Kidney (tissue), 13 donors: ENCODE measurements at regions not wholly inside any gene's neighbourhood (a gene's known extent, or its start where the extent isn't known, plus 50 kb on each side); places are given as distances from the start of the nearest gene placed in this dataset.

Source experiments
- DNase-seq, 5 donors: peaks; one replicate each; pipeline ENCODE4 v3.0.0-alpha.2; 2013 to 2020
- FAIRE-seq: peaks from 2 replicates; lab custom pipeline; 2012; peaks lifted over from hg19 to GRCh38; lab: Jason Lieb, UNC
- H3K27ac ChIP-seq, 2 donors: one replicate each; pipeline ENCODE4 v1.7.0; 2013; ENCODE audit warnings: low read depth in 2 of 2, low read length in 2 of 2, inconsistent platforms in 1 of 2
- H3K27me3 ChIP-seq: one replicate; pipeline ENCODE4 v1.7.1; 2013; ENCODE audit warnings: low read length, inconsistent platforms; ENCODE audit not compliant: control insufficient read depth, insufficient read depth
- H3K36me3 ChIP-seq, 3 donors: one replicate each; pipeline versions ENCODE4 v1.7.0 to v1.7.1; 2013; ENCODE audit warnings: low read length in 3 of 3, control low read depth in 1 of 3, inconsistent platforms in 1 of 3; ENCODE audit not compliant: insufficient read depth in 3 of 3, control insufficient read depth in 2 of 3
- H3K4me1 ChIP-seq, 3 donors: one replicate each; pipeline versions ENCODE4 v1.7.0 to v1.7.1; 2013; ENCODE audit warnings: low read length in 3 of 3, inconsistent platforms in 1 of 3, low read depth in 1 of 3; ENCODE audit not compliant: control insufficient read depth in 2 of 3, insufficient read depth in 2 of 3
- H3K4me3 ChIP-seq, 3 donors: one replicate each; pipeline versions ENCODE4 v1.7.0 to v1.8.1; 2013; ENCODE audit warnings: low read length in 3 of 3, control low read depth in 1 of 3, inconsistent platforms in 1 of 3
- H3K9ac ChIP-seq, 3 donors: one replicate each; pipeline versions ENCODE4 v1.7.0 to v1.7.1; 2013; ENCODE audit warnings: low read length in 3 of 3, control low read depth in 1 of 3, inconsistent platforms in 1 of 3
- H3K9me3 ChIP-seq, 3 donors: one replicate each; pipeline versions ENCODE4 v1.7.0 to v1.7.1; 2013; ENCODE audit warnings: low read length in 3 of 3, control low read depth in 1 of 3, inconsistent platforms in 1 of 3; ENCODE audit not compliant: control insufficient read depth in 2 of 3, insufficient read depth in 1 of 3
- intact Hi-C: fragments of 100-400 bp; cut with DNase I; formaldehyde crosslinking; loops from one replicate; pipeline ENCODE4 v1.11.1; 2022
- TF ChIP-seq, protein P1 (sequence below): IDR thresholded peaks from 3 replicates; pipeline ENCODE4 v1.5.1; 2012; ENCODE audit warnings: mild to moderate bottlenecking, moderate library complexity, borderline replicate concordance; ENCODE audit not compliant: insufficient read depth; ENCODE audit errors: extremely low read depth
- donor health status: control.
- donor health status: control.
- donor health status: control.
- donor health status: control.
- donor health status: control.
- donor health status: DM: yes; HTN: yes; CAD: no.
- donor health status: Normal renal cell carcinoma (clear cell type).

DNA sequence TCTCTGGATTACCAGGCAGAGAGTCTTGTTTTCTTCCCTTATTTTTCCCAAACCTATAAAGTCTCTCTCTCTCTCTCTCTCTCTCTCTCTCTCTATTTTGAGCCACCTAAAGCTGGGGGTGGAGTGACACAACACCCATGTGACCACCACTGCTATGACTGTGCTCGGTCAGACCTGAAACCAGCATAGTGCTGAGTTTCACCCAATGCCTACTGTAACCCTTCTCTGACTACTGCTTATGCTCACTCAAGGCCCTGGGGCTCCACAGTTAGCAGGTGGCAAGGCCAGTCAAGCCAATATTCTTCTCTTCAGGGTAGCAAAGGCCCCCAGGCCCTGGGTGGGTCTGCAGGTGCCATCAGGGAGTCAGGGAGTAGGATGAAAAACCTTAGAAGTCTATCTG, 114.7 kb upstream of the ARMCX2 start:
- no peaks in the 10 kb centered on the region for H3K36me3 ChIP-seq
- no peak for FAIRE-seq

GRCh38 chrX:101764538-101764937, 104.9 kb upstream of the ARMCX2 start:
- TF ChIP-seq, protein P1, sequence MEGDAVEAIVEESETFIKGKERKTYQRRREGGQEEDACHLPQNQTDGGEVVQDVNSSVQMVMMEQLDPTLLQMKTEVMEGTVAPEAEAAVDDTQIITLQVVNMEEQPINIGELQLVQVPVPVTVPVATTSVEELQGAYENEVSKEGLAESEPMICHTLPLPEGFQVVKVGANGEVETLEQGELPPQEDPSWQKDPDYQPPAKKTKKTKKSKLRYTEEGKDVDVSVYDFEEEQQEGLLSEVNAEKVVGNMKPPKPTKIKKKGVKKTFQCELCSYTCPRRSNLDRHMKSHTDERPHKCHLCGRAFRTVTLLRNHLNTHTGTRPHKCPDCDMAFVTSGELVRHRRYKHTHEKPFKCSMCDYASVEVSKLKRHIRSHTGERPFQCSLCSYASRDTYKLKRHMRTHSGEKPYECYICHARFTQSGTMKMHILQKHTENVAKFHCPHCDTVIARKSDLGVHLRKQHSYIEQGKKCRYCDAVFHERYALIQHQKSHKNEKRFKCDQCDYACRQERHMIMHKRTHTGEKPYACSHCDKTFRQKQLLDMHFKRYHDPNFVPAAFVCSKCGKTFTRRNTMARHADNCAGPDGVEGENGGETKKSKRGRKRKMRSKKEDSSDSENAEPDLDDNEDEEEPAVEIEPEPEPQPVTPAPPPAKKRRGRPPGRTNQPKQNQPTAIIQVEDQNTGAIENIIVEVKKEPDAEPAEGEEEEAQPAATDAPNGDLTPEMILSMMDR, result no peak
- H3K9me3 ChIP-seq, result no peaks in the 10 kb centered on the region
- no peak overlapping the region for H3K27ac ChIP-seq
- no peak for FAIRE-seq
- no peak overlapping the region for H3K9ac ChIP-seq
- H3K4me1 ChIP-seq, result no peaks in the 10 kb centered on the region
- intact Hi-C loops, result no loop called here
- H3K27me3 ChIP-seq, result no peaks in the 10 kb centered on the region
- H3K36me3 ChIP-seq, result no peaks in the 10 kb centered on the region
- DNase-seq, result no peak
- no peak overlapping the region for H3K4me3 ChIP-seq

More for the DNA sequence above, 114.7 kb upstream of the ARMCX2 start:
- TF ChIP-seq, protein P1, result no peak
- Histone ChIP-seq H3K4me1 (no peaks in the 10 kb centered on the region), H3K27me3 (no peaks in the 10 kb centered on the region), H3K4me3 (no peak overlapping the region), H3K9ac (no peak overlapping the region), H3K27ac (no peak overlapping the region), H3K9me3 (no peaks in the 10 kb centered on the region)
- intact Hi-C loops, result no loop called here
- DNase-seq, result no peak

- no peak overlapping the region for H3K4me3 ChIP-seq
- DNase-seq (peak in 4 of 5 donors; percentile 14 to 58 (median 32)), FAIRE-seq (peak; percentile 70)
- H3K27ac ChIP-seq, result no peak overlapping the region
- H3K4me1 ChIP-seq, result no peaks in the 10 kb centered on the region
- intact Hi-C loops, result no loop called here
- no peaks in the 10 kb centered on the region for H3K27me3 ChIP-seq
- TF ChIP-seq, protein P1, result peak; percentile 25
- no peaks in the 10 kb centered on the region for H3K9me3 ChIP-seq
- no peaks in the 10 kb centered on the region for H3K36me3 ChIP-seq
- H3K9ac ChIP-seq, result no peak overlapping the region
Measured at GRCh38 chrX:101759000-101759399, 99.3 kb upstream of the ARMCX2 start.

- FAIRE-seq, result peak; percentile 84
- Histone ChIP-seq H3K27me3 (no peaks in the 10 kb centered on the region), H3K4me1 (no peaks in the 10 kb centered on the region), H3K27ac (no peak overlapping the region), H3K36me3 (no peaks in the 10 kb centered on the region), H3K9ac (no peak overlapping the region), H3K4me3 (no peak overlapping the region), H3K9me3 (no peaks in the 10 kb centered on the region)
- TF ChIP-seq, protein P1, result no peak
- no peak for DNase-seq
- intact Hi-C loops, result no loop called here
Measured at GRCh38 chrX:101750744-101751143, 91.1 kb upstream of the ARMCX2 start.
